GM23248 (cell line): ENCODE measurements at regions not wholly inside any gene's neighbourhood (a gene's known extent, or its start where the extent isn't known, plus 50 kb on each side); places are given as distances from the start of the nearest gene placed in this dataset.

Experiments used
- EZH2 ChIP-seq: fragments of 200-600 bp; sonication (generic); IDR thresholded peaks from 2 replicates; pipeline ENCODE4 v1.6.1; 2018; ENCODE audit warnings: antibody characterized with exemption, mild to moderate bottlenecking; ENCODE audit not compliant: insufficient read depth, poor library complexity, severe bottlenecking
- EZH2phosphoT487 ChIP-seq: fragments of 200-600 bp; sonication (generic); IDR thresholded peaks from 2 replicates; pipeline ENCODE4 v1.6.1; 2018; ENCODE audit warnings: antibody characterized with exemption, moderate library complexity, mild to moderate bottlenecking, low read depth; ENCODE audit not compliant: insufficient read depth

DNA sequence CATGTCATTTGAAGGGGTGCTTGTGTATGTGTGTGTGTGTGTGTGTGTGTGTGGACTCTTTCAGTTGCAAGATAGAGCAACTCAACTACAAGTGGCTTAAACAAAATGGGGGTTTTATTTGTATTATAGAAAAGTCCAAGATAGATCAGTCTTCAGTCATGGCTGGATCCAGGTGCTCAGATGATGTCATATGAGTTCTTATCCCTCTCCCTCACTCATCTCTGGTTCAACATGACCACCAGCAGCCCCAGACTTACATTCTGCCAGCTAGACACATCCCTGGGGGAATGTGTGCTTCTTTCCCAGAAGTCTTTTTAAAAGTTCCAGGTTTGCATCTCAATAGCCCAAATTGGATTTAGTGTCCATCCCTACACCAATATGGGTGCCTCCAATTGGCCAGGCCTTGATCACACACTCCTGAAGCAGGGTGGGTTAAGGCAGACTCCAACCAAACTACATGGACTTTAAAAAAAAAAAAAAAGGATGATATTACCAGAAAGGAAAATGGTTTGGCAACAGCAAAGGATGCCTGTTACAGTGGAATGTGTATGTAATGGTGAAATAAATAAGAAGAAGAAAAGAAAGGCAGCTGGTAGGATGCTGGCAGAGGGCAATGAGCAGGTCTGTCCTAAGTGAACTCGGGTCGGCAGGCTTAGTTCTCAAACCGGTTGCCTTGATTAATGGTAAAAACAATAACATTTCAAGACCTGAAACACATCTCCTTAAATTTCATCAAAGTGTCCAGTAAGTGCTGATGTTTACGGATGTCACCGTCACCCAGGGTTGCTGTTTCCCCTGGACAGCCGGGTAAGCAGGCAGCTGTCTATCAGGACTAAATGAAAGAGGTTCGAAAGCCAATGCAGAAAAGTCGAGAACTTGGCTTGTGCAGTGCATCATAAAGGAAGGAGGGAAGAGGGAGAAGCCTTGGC lies 107.7 kb downstream of the SMIM20 start:
- TF ChIP-seq EZH2 = no peak
- TF ChIP-seq EZH2phosphoT487 = no peak
